GM10266 (cell line): ENCODE measurements at regions not wholly inside any gene's neighbourhood (a gene's known extent, or its start where the extent isn't known, plus 50 kb on each side); places are given as distances from the start of the nearest gene placed in this dataset.

Source experiments
- DNase-seq: peaks from one replicate; pipeline ENCODE4 v3.0.0; 2012; ENCODE audit errors: extremely low spot score
- TF ChIP-seq, protein P1 (sequence below): IDR thresholded peaks from 2 replicates; pipeline ENCODE4 v1.5.1; 2012; ENCODE audit warnings: mild to moderate bottlenecking, low read depth; ENCODE audit not compliant: control insufficient read depth, insufficient read depth; ENCODE audit errors: missing control alignments

DNA sequence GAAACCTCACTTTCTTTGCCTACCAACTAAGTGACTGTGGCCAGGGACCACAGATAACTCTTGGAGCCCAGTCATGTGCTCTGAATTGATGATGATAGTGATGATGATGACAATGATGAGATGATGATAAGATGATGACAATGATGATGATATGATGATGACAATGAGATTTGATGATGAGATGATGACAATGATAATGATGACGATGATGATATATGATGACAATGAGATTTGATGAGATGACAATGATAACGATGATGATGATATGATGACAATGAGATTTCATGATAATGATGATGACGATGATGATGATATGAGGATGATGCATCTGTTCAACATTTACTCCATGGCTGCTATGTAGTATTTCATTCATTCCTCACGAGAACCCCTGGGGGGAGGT is 213.0 kb downstream of the ERCC6L2 start:
- DNase-seq, result no peak

DNA sequence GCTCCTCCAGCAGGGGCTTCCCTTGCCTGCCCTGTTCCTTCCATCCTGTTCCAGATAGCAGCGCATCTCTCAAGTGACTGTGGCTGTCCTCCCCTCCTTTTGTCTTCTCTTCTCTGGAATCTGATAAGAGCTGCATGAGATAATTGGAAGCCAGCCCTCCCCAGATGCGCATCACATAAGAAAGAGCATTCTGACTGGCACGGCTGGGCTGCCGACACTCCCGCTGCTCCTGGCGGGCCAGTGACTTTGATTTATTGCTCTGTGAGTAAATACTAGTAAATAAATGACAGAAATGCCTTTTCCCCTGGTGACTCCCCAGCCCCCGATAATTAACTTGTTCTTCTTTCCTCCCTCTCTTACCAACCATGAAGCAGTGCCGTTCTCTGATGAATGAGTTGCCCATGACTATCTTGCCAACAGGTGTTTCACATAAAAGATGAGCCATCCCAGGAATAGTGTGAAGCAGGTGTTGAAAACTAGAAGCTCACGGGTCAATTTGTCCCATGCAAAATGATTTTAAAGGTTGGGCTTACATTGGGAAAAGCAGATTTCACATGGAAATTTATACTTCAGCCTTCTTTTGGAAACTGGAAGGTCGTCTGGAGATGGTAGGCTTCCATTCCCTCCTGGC is 212.3 kb downstream of the ERCC6L2 start:
- DNase-seq, result no peak
- TF ChIP-seq, protein P1, sequence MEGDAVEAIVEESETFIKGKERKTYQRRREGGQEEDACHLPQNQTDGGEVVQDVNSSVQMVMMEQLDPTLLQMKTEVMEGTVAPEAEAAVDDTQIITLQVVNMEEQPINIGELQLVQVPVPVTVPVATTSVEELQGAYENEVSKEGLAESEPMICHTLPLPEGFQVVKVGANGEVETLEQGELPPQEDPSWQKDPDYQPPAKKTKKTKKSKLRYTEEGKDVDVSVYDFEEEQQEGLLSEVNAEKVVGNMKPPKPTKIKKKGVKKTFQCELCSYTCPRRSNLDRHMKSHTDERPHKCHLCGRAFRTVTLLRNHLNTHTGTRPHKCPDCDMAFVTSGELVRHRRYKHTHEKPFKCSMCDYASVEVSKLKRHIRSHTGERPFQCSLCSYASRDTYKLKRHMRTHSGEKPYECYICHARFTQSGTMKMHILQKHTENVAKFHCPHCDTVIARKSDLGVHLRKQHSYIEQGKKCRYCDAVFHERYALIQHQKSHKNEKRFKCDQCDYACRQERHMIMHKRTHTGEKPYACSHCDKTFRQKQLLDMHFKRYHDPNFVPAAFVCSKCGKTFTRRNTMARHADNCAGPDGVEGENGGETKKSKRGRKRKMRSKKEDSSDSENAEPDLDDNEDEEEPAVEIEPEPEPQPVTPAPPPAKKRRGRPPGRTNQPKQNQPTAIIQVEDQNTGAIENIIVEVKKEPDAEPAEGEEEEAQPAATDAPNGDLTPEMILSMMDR, result no peak

More for the DNA sequence above, 213.0 kb downstream of the ERCC6L2 start:
- TF ChIP-seq, protein P1, result no peak

DNA sequence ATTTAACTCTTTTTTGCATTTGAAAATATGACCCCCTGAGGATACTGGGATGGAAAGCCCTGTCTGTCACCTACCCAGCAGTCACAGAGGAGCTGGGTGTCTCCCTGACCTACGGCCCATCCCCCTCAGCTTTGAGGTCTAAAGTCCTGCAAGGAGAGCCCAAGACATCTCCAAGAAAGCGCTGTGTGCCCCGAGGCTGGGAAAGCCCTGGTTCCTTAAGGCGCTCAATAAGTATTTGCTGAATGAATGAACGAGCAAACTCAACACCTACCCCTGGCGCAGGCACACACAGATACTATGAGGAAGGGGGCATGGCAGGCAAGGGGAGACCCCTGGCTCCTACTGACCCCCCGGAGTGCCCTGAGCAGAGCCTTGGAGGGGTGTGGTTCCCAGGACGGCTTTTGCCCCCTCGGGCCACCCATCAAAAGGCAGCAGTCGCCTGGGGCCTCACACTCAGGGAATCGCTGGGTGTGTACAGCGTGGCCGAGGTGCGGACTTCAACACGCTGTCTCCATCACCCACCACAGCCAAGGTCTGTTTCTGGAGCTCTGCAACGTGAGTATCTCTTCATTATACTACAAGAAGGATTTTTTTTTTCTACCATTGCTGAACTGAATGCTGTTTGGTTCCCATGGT is 211.6 kb downstream of the ERCC6L2 start:
- no peak for DNase-seq
- TF ChIP-seq, protein P1, result no peak

DNA sequence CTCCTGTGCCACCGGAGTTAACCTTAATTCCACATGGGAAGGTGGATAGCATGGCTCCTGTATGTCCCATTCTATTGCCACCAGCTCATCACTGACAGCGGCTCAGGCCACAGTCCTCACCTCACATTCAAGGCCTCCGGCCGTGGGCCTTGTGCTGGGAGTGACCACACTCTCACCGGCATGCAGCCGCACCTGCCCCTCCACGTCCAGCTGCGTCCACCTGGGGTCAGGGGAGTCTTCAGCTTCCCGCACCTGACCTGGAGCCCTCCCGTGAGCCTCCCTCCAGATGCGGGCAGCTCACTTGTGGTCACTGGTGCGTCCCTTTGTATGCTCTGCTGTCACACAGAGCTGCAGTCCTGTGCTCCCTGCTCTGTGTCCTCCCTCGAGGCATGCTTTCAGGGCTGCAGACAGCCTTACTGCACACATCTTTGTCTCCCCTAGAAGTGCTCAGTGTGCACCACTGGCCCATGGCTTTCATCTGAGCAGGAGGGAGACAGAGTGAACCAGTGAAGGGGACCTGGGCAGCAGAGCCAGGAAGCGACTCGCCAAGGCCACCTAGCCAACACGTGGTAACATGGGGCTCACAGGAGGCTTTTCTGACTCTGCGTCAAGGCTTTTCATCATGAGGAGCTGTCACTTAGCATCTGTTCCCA is 210.1 kb downstream of the ERCC6L2 start:
- no peak for DNase-seq
- TF ChIP-seq, protein P1, result no peak

DNA sequence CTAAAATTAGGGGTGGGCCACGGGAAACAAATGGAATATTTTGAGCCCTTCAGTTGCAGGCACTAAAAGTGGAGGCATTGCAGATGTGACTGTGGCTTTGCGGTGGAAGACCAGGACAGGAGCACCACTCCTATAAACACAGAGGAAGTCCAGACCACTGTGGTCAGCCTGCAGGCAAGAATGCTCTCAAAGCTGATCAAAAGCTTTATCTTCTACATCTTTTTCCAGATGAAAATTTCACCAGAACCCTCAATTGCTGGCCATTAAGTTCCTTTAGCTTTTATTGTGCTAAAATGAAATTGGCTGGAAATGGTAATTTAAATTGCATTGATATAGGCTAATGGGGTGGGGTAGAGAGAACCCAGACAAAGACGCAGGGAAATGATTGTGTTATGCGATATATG is 208.8 kb downstream of the ERCC6L2 start:
- DNase-seq, result no peak
- TF ChIP-seq, protein P1, result no peak

DNA sequence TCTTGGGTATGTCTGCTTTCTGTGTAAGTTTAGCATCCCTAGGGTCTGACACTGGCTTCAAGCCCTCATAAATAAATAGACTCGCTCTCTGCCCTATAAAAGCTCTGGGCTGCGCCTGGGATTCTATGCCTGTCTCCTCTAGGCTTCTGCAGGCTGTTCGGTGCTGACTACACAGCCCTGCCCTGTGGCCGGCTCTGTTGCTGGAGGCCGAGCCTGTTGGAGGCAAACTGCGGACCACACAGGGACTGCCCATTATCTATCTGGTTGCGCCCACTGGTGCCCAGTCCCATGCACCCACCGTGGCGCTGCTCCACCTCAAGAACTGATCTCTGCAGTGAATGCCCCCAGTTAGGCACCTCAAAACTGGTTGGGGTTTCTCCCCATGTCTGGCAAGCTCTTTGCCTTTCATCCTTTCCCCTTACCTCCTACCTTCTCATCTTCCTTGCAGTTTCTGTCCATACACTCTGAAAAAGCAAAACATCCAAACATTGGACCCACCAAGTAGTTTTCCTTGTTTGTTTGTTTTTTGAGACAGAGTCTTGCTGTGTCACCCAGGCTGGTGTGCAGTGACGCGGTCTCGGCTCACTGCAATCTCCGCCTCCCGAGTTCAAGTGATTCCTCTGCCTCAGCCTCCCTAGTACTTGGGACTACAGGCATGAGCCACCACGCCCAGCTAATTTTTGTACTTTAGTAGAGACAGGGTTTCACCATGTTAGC is 207.2 kb downstream of the ERCC6L2 start:
- DNase-seq, result no peak
- TF ChIP-seq, protein P1, result no peak
